GM18868 (cell line): ENCODE measurements at regions not wholly inside any gene's neighbourhood (a gene's known extent, or its start where the extent isn't known, plus 50 kb on each side); places are given as distances from the start of the nearest gene placed in this dataset.
A peak's percentile ranks its signal among the peaks of the same experiment; 100 is the strongest.

Experiments used
- ATAC-seq: cut with Tn5 transposase; IDR thresholded peaks from one replicate; pipeline ENCODE4 v1.9.1; 2021; ENCODE audit warnings: mild to moderate bottlenecking, moderate library complexity; ENCODE audit not compliant: unreplicated experiment

DNA sequence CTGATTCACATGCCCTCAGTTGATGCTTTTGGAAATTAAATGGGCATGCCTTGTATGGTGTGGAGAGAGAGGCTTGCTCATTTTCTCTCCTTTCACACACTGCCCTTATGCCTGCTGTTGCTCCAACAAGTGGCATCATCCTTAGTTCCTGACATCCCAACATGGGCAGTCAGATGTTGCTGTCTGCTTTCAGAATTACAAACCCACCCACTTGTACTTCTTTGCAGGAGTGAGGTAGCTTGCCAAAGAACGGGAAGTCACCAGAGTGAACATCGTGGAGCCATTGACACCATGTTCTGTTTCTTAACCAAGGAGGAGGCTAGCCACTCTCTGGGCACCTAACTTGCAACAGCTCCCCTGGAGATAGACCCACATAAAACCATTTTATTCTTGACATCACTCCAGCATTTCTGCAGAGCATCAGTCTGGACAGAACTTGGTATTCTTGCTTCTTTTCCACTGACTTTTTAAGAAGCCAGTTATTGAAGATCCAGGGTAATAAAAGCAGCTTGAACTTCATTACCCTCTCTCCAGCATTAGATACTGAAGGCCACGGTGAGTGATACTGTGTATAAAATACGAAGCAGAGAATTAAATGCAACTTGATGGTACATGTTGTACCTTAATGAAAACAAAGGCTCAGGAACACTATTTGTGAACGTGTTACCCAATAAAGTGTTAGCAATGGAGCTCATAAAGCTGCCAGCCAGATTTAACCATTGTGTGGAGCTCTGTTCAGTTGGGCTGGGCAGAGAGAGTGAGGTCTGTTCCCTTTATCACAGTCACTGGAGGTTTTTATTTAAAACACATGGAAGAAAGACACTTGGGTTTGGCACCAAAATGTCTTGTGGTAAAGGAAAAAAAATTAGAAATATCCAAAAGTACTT is 195.8 kb upstream of the HABP2 start:
- no peak for ATAC-seq

DNA sequence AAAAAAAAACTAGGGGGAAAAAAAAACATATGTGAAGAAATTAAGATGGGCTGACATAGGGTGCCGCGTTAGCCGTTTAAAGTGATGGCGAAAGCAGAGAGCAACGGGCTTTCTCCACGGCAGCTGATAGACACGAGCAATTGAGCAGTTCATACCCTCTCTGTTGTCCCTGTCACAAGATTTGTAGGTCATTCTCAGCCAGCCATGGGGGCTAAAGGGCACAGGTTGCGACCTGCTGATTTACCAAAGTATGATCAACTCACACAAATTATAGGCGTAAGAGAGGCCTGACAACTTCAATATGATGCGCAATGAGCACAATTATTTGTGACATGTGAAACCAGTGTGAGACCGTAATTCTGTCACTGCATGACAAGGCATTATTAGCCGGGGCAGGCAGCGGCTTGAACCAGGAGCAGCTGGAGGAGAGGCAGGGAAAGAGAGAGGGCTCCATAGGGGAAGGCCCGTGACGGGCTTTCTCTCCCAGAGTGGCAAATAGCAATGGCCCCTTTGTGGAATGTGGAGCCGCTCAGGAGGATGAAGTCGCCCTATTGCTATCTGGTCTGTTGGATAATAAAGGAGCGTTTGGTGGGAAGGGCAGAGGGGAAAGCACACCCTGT is 195.1 kb upstream of the HABP2 start:
- ATAC-seq: no peak

DNA sequence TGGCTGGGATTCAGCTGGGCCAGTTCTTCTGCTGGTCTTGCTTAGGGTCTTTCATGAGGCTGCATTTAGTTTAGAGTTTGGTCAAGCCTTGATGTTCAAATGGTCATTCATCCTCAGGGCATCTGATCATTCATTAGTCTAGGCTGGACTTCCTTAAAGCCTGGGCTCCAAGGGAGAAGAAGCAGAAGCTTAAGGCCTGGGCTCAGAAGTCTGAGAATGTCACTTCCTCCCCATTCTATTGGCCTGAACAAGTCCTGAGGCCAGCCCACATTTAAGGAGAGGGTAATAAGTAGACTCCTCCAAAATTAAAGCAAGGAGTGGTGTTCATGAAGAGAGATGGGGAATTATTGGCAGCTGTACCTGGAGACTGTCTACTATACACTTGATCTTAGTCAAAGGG is 193.2 kb upstream of the HABP2 start:
- ATAC-seq: no peak

DNA sequence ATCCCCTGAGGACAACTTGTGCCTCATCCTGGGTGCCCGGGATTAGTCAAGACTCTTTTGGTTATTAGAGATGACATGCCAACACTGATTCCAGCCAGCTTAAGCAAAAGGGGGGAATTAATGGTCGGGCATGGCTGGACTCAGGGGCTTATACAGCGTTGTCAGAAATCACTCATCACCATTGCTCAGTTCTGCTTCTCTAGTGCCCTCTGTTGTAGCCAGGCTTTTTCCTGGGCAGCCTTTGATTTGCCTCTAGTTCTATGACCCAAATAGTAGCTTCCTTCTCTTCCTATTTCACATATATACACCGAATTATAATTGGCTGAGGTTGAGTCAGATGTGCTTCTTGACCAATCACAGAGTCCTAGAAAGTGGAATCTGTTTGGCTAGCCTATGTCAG is 192.0 kb upstream of the HABP2 start:
- ATAC-seq: no peak

DNA sequence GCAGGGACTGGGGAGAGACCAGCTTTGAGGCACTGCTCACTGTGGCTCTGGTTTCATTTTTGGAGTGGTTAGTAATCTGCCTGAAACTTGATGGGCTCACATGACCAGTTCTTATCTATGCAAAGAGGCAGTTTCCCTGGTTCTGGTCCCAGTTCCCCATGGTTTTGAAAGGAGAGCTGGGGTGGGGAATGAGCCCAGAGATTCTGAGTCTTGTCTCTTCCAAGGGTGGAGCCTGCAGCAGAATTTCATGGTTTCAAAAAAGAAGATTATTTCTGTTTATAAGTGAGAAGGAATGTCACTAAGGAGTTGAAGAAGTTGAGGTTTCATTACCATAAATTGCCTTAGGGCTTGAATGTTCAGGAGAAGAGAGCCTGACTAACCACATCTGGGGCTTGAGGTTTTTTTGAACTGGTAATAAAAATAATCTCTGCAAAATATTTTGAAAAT is 190.2 kb upstream of the HABP2 start:
- ATAC-seq: no peak

DNA sequence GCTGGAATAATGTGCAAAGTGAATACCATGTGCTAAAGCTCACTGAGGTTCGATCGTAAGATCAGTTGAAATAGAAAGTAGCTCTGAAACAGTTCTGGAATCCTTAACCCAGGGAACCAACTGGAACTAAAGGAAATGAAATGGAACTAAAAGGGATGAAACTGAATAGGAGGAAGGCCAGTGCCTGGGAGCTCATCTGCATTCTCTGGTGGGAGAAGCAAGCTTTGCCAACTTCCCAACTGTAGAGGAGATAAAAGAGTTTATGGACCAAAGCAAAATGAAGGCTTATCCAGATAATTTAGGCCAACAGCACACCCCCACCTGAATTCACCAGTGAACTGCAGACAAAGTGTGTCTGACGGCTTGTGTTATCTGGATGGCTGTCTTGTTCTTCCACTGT is 188.6 kb upstream of the HABP2 start:
- no peak for ATAC-seq

DNA sequence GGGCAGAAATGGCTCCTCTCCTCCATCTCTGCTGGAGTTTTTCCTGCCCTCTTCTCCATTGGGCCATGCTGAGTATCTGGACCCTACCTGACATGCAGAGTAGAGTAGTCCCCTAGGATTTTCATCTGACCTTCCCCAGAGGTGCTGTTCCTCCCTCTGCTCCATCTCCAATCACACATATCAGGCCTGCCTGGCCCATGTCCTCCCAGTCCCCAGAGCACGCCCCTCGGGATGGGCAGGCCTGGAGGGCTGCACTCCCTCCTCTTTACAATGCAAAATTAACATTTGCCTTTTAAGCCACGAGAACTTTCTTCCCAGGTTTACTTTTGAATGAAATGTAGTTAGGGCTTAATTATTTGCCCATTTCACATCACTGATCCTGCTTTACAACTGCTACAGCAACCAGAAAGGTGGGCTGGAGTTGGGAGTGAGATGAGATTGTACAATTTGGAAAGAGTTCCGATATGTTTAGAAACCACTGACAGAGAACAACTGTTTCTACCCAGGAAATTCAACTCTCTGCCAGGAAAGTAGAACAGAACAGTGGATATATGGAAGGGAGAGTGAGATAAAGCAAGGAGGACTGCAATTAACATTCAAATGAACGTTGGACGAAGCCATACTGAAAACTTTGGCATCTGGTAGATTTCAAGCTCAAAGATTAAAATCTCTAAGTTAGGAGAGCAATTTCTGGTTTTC is 184.0 kb upstream of the HABP2 start:
- ATAC-seq: no peak

DNA sequence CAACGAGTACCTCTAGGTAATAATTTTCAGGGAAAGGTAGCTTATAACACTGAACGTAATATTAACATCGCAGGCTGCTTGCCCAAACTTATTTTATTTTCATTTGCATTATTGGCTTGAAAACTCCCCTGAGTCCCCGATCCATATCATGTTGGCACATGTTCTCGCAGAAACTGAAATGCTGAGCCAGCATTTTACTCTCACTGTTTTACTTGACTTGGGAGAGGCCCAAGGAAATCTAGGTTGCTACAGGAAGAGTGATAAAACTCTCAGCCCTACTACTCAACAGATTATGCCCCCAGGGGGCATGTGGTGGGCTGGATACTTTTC is 183.5 kb upstream of the HABP2 start:
- ATAC-seq: no peak

DNA sequence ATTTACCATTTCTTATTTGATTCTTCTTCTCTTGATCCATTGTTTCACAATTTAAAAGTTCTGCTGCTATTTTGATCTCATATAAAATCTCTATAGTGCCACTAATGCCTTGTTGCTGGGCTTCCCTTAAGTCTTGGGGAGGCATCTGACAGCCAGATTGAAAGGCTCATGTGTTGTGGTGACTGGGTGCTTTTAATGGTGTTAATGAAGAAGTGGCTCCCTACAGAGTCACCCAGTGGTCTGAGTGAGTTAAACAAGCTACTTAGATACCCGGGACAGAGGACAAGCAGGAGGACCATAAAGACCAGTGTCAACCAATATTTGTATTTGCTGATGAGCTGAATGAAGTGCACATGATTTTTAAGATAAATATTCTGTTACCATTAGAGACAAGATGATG is 176.4 kb upstream of the HABP2 start:
- ATAC-seq: no peak

DNA sequence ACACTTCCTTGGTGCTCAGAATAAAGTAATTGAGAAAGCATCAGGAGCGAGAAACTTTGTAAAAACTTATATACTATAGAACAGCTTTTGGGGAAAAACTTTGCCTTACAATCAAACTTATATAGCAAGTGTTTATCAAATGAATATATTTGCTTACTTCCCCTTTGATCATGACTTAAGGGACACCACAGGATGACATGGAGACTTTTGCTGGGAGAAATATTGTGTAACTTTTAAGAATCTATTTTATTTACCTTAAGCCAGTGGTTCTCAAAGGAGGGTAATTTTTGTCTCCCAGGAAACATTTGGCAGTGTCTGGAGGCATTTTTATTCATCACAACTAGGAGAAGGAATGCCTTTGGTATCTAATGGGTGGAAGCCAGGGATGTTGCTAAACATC is 173.8 kb upstream of the HABP2 start:
- no peak for ATAC-seq

DNA sequence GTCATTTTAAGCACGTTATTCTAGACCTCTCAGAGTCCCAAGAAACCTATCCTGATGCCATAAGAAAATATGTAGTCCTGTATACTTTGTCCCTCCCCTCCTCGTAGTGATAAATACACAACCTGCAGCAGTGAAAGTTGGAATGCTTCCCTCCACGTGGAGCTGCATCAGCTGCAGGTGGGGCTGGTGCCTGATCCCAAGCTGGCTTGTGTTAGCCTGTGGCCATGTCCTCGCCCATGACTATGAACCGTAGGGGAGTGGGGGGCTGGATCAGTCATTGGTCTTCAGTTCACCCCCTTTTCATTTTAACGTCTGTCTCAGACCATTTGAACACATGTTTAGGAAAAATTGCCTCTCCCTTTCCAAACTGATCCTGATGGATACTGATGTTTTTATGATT is 171.4 kb upstream of the HABP2 start:
- no peak for ATAC-seq

DNA sequence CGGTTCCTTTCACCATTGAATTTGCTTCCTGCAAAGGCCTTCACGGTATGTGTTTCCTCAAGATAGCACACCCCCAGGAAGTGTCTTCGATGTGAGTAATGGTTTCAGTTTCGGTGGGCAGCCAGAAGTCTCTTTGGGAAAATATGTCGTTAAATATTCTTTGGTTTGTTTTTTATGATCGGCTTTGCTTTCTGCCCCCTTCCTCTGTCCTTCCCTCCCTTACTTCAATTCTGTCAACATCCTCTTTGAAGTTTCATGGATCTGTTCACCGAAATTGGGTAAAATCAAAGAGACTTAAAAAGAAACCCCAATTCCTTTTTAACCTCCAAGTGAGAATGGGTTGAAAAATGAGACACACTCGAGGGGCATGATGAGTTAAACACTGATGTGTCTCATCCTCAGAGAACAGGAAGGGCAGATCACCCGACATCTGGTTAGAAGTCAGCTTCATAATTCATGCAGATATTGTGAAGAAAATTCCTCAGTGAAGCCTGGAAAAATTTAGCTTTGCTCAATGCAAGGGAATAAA is 170.8 kb upstream of the HABP2 start:
- no peak for ATAC-seq

DNA sequence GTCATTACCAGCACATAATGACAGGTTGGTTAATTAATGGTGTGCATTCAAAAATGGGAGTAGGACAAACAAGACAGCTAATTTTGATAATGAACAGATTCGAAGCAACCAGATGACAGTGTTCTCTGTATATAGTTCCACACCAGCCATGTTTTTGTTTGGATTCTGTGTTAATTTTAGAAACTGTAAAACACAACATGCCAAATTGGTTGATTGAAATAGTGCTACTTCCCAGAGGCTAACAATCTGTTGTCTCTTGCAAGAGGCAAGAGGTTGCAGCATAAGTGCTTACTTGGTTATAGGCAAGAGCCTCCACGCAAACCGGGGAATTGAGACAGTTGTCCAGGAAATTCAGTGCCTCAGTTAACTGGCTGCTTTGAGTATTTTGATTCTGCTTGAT is 170.2 kb upstream of the HABP2 start:
- no peak for ATAC-seq

DNA sequence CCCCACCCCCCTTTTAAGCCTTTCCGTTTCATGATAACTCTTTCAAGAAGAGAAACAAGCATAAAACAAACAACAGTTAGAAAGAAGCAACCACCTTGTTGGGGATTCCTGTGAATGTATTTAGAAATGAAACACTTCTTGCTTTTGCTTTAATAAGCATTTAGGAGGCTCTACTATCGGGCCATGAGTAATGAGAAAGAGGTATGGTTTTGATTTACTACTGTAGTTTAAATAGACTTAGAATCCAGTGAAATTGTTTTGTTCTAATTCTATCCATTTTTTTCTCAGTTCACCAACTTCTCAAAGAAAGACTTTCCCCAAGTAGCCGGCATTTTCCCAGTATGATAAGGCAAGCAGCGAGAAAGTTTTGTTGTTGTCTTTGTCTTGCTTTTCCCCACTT is 168.7 kb upstream of the HABP2 start:
- no peak for ATAC-seq

DNA sequence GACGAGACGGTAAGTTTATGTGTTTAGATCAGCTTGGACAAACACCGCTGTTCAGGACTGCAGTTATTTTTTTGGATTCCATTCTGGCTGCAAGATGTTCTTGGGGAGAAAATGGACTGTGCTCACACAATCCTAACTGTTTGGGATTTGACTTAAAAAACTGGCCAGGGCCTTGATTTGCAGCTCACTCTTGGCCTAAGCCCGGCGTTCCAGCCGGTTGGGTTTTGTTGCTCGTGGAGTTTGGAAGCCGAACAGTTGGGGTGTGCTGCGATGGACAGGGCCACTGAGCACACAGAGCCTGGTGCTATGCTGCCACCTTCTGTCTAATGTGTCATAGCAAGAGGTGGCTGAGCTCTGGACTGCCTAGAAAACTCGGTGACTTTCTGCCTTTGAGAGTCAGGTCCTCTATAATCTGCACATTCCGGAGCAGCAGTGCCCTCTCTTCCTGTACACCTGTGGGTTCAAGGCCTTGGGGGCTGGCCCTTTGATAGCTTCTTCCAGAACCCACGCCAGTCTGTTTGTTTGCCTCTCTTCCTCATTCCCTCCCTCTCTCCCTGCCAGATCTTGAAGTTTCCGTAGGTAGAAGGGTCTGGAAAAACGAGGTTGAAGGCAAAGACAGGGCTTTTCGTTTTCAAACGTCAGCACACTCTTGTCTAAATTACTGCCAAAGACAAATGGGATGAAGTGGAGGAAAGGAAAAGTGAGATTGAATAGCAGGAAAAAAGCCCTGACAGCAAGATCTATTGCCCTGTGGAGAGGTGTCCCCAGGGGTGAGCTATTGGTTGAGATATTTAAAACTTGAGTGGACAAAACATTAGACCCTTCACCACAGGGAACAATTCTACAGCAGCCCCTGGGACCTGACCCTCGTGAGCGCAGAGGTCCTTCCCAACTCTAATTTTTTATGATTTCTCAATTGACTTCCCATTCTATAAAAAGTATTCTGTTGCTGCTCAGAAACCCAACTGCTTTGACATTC is 167.5 kb upstream of the HABP2 start:
- ATAC-seq: peak; percentile 89

DNA sequence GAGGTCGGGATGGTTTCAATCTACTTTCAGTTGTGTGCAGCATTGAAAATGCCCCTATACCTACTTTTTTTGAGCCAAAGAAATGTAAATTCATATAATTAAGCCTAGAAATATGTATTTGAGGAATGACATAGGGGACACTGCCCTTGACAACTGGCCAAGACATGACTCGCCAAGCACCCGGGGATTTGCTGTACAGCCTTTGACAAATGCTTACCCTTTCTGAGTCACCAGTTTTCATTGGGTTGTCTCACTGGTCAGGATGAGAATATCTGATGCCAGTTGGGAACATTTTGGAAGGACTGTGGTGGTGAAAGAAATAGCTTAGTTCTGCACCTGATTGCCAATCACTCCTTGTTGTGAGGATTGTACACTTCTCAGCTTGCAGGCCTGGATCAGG is 166.8 kb upstream of the HABP2 start:
- ATAC-seq: no peak

DNA sequence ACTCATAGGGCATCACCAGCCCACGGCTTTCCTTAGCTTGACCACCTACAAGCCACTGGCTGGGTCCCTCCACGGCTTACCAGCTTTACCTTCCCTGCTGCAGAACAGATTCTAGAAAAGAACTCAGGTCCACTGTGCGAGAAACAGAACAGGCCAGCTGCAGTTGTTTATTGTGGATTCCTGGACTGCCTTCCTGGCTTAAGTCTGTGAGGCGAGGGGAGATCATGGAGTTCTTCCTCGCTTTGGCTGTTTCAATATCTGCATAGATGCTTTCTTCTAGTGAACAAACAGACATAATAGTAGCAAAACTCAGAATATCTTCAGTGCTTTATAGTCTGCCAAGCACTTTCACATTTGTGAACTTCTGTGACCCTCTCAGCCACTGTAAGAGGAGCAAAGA is 162.9 kb upstream of the HABP2 start:
- no peak for ATAC-seq

DNA sequence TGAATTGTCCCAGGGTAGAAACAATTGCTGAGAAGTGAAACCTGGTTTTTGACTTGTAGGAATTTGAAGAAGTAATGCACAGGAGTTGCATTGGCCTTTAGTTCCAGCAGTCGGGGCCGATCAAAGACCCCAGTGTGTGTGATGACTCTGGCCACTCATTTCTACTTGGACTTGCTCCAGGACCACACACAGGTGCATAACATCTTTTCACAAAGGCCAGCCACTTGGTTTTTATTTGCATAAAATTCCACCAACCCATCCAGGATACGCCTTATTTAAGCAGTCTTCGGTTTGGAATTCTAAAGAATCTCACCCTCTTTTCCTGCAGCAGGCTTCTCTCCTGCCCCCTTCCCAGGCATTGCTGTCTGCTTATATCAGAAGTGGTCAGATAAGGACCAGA is 162.0 kb upstream of the HABP2 start:
- ATAC-seq: no peak

DNA sequence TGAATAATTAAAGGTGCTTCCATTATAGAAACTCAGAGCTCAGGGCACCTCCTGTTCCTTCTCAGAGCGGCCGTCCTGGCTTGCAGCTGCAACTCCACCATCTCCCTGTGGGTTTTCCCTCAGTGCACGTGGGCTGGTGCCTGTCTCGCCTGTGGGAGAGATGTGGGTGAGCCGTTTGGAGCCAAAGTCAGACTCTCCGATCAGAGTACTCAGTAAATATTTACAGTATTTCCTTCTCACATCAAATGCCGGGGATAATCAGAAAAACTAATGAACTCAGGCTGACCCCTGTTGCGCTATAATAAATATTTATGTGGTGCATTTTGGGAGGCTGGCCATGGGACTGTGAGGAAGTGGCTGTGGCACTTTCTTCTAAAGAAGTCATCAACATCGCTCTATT is 155.8 kb upstream of the HABP2 start:
- no peak for ATAC-seq

DNA sequence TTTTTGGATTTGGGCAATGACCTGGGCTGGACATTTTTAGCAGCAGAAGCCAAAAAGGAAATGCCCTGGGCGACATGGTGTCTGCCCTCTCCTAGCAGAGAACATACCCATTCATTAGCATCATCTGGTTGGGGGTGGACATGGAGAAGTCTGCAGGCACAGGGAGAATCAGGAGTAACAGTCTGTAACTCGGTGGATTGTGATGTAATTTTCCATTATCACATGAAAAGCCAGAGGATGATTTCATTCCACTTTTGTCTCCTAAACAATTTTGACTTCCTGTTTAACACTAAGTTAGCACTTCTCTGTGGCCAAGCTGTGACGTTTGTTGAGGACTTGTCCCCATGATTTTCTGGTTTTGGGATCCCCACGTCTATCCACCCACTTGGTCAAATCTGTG is 153.8 kb upstream of the HABP2 start:
- ATAC-seq: no peak

DNA sequence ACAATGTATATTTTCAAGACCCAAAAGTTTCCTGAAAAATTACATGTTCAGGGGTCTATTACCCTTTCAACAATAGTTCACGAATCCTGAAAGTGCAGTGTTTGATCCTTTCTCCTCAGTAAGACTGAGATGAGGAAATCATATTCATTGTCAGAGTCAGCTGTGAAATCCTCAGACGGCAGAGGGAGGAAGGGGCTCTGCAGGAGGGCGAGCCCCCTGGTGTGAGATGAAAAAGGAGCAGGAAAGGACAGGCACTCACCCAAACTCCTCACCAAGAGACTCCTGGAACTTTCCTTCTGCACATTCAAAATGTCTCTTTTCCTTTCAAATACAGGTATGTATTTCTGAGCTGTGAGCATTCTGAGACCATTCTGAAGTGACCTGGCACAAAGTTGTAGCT is 150.3 kb upstream of the HABP2 start:
- no peak for ATAC-seq
